GM19468 (cell line): ENCODE measurements at regions not wholly inside any gene's neighbourhood (a gene's known extent, or its start where the extent isn't known, plus 50 kb on each side); places are given as distances from the start of the nearest gene placed in this dataset.
"Not testable (repeated sequence)": the region's sequence is repeated elsewhere in the genome, so short reads cannot be mapped to it uniquely, and the experiment has no call there.

Source experiments
- ATAC-seq: cut with Tn5 transposase; IDR thresholded peaks from one replicate; pipeline ENCODE4 v1.9.1; 2021; ENCODE audit warnings: mild to moderate bottlenecking, moderate library complexity, moderate number of reproducible peaks; ENCODE audit not compliant: unreplicated experiment; ENCODE audit errors: extremely low read depth

DNA sequence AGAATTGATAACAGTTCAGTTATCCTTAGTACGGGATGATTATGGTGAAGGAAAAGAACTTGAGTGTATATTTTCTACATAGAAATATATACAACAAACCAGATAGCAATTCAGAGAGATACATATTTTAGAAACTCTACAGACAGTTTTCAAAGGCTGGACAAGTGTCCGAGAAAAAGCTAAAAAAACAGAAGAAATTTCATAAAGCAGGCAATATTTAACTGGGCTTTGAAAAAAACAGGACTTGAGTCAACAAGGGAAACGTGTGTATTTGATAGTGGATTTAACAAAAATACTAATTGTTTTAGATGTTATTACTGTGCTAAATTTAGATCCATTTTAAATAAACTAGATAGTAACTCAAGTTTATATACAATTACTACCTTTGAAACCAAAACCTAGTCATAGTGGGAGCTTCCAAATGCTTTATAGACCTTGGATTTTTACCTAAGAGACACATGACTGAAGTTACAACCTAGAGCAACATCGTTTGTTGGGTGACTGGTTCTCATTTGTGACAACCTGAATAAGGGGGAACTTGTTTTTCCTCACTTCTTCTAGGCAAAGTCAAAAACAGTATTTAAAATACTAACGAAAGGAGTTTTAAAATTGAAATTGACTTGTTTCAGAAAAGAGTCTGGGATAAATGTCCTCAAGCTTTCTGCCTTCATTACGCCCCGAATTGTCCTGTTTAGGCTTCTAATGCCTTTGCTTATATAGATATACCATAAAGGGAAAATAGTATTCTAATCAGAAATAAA, 116.7 kb upstream of the PRSS16 start:
- ATAC-seq, result no peak

DNA sequence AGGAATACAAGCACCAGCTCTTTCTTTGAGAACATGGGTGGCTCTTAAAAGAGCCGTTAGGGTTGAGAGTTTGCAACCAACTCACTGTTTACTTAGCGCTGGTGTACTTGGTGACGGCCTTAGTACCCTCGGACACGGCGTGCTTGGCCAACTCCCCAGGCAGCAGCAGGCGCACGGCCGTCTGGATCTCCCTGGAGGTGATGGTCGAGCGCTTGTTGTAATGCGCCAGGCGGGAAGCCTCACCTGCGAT, 115.3 kb upstream of the PRSS16 start:
- not testable (repeated sequence) for ATAC-seq

- ATAC-seq, result peak; percentile 74
Observed at GRCh38 chr6:27132532-27133280, 114.8 kb upstream of the PRSS16 start.

DNA sequence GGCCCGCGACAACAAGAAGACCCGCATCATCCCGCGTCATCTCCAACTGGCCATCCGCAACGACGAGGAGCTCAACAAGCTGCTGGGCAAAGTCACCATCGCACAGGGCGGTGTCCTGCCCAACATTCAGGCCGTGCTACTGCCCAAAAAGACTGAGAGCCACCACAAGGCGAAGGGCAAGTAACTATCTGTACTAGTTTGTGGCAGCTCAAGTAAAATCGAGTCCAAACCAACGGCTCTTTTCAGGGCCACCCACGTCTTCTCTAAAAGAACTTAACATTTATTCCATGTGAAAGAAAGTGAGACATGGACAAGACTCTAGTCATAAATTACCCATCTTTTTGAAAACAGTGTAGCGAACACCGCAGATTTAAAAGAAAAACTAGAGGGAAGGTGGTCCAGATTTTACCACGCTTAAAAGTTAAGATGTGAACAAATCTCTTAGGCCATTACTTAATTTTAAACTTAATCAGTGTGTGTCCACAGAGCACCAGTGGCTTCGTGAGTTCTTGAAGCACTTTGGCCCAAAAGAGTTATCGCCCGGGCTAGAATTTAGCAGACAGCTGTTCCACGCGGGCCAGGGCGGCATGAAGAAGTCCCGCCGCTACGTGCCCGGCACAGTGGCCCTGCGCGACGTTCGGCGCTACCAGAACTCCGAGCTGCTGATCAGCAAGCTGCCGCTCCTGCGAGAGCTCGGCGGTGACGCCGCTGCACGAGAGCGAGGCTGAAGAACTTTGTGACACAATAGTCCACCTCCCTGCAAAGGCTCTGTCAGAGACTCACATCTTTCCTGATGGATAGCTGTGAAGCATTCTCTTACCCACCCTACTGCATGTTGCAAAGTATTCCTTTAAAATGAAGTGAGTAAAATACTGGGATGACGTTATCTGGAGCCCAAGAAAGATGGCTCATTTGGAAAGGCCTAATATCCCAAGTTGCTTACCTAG, 113.9 kb upstream of the PRSS16 start:
- ATAC-seq, result no peak

GRCh38 chr6:27135087-27135657, 112.3 kb upstream of the PRSS16 start:
- no peak for ATAC-seq

DNA sequence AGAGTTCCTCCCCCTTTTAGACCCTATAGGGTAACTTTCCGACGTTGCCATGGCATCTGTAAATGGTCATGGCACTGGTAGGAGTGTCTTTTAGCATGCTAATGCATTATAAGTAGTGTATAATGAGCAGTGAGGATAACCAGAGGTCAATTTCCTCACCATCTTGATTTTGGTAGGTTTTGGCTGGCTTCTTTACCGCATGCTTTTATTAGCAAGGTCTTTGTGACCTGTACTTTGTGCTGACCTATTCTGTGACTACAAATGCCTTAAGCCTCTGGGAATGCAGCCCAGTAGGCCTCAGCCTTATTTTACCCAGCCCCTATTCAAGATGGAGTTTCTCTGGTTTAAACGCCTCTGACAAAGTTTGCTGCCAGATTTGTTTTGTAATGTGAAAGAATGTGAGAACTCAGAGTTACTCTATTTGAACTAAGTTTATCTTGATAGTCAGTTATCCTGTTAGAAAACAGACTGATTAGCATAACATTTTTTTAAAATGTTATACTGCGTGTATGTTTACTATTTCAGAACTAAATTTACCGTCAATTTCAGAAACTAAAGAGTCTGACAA, 111.3 kb upstream of the PRSS16 start:
- no peak for ATAC-seq

- no peak for ATAC-seq
Observed at GRCh38 chr6:27136978-27137814, 110.3 kb upstream of the PRSS16 start.

GRCh38 chr6:27138406-27138805, 109.1 kb upstream of the PRSS16 start:
- ATAC-seq, result no peak

DNA sequence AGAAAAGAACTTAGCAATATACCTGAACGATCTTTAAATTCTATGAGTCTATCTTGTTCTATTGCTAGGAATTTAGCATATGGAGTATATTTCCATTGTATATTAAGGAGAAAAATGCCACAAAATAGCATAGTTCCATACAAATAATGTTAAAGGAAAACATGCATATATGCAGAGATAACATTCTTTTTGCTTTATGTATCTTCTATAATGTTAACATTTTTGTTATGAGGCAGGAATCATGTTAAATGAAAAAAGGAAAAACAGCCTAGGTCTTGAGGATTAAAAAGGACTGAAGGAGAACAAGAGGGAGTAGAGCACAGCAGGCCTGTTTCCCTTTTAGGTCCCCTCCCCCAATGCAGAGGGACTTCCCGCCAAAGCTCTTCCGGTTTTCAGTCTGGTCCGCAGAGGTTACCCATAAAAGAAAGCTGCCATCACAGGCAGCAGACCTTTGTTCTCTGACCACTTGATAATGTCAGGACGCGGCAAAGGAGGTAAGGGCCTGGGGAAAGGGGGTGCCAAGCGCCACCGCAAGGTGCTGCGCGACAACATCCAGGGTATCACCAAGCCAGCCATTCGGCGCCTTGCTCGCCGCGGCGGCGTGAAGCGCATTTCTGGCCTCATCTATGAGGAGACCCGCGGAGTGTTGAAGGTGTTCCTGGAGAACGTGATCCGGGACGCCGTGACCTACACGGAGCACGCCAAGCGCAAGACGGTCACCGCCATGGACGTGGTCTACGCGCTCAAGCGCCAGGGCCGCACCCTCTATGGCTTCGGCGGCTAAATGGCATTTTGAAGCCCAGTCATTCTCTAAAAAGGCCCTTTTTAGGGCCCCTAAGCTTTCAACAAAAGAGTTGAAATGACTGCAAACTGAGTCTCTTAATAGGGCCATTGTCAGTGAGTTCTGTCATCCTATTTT, 108.4 kb upstream of the PRSS16 start:
- no peak for ATAC-seq

- no peak for ATAC-seq
Observed at GRCh38 chr6:27139756-27140579, 107.5 kb upstream of the PRSS16 start.

GRCh38 chr6:27140999-27141528, 106.4 kb upstream of the PRSS16 start:
- no peak for ATAC-seq

- ATAC-seq, result no peak
Observed at GRCh38 chr6:27141529-27142015, 105.9 kb upstream of the PRSS16 start.

DNA sequence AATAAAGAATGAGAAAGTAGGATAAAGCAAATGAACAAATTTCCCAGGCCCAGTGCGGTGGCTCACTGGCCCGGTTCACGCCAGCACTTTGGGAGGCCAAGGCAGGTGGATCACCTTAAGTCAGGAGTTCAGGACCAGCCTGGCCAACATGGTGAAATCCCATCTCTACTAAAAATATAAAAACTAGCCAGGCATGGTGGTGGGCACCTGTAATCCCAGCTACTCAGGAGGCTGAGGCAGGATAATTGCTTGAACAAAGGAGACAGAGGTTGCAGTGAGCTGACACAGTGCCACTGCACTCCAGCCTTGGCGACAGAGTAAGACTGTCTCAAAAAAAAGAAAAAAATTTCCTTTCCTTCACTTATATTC, 104.5 kb upstream of the PRSS16 start:
- not testable (repeated sequence) for ATAC-seq

- ATAC-seq, result no peak
Observed at GRCh38 chr6:27143474-27144026, 104.0 kb upstream of the PRSS16 start.

DNA sequence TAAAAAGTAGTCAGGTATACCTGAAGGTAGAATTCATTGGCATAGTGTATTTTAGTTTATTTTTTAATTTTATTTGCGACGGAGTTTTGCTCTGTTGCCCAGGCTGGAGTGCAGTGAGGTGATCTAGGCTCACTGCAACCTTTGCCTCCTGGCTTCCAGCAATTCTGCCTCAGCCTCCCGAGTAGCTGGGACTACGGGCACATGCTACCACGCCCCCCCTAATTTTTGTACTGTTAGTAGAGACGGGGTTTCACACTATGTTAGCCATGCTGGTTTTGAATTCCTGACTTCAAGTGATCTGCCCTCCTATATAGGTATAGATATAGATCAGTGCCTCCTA, 102.8 kb upstream of the PRSS16 start:
- no peak for ATAC-seq

- no peak for ATAC-seq
Observed at GRCh38 chr6:27145731-27146455, 101.6 kb upstream of the PRSS16 start.

- not testable (repeated sequence) for ATAC-seq
Observed at GRCh38 chr6:27146456-27146705, 101.1 kb upstream of the PRSS16 start.
